ENCODE measurements at regions not wholly inside any gene's neighbourhood (a gene's known extent, or its start where the extent isn't known, plus 50 kb on each side); places are given as distances from the start of the nearest gene placed in this dataset.

DNA sequence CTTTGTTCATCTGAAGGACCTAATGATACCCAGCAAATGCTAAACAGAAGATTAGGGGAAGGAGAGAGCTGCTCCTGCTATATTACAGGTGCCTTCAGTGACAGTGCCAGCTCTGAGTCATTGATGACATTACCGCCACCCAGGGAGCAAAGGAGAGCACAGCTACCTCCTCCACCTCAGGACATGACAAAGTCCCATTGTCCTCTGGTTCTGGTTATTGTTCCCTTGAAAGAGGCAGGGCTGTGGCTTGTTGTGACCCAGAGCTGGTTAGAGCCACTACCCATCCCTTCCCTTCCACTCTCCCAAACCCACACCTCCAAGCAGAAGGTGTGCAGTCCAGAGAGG, 363.5 kb upstream of the DUSP10 start:
- DNase-seq (ENCODE audit: low read depth), result no peak

DNA sequence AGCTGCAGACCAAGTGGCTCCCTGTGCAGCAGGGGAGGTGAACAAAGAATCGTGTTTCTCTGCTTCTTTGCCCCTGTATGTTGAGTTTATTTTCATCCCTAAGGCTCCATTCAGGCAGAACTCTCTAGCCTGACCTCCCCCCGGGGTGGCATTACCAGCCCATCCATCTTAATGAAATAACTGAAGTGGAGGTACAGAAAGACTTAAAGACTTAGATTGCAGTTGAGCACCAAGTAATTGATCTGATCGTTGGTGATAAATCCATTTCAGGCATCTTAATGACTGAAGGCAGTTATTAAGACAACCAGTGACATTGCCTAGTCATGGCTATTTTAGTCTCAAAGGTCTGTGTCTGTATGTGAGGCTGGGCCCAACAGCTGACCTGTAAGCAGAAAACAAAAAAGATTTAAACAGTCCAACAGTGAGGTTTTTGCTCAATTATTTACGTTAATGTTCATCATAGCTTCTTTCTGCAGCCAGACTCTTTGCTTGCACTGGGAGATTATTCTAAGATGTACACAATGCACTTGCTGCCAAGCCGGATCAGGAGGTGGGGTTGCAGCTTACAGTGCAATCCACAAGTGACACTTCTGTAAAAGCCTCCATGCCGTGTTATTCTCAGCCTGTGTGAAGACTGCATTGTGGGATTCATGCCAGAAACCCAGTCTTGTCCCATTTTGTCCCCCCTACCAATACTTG, 363.0 kb upstream of the DUSP10 start:
- DNase-seq (ENCODE audit: low read depth), result no peak

DNA sequence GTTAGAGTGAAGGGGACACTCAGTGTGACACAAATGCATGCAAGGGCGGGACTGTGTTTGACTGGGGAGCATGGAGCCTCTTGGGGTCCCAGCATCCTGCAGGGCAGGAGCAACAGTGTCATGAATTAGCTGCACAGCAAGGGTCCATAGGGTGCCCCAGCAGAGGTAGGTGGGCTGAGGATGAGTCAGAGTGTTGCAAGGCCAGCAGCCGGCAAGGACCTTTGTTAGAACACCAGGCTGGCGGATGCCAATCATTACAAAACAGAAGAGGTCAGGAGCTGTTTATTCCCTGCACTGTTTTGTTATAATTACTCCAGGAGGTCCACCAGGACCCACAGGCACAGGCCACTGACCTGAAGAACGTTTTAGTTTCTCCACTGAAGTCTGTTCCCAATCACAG, 362.2 kb upstream of the DUSP10 start:
- DNase-seq (ENCODE audit: low read depth), result no peak

DNA sequence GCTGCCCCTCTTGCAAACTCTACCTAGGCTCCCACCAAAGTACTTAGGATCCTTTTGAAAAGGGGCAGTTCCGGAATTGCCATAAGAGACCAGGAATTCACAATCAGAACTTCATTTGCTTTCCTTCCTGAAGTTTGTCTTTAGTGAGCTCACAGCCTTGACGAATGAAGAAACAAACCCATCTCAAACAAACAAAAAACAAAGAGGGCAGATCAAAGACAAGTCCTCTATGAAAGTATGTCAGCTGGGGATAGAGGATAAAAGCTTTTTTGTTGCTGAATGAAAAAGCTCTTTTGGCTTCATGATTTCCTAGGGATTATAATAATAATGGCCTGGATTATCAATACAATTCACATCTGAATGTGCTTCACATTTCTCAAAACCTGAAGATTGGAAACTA, 357.9 kb upstream of the DUSP10 start:
- DNase-seq (ENCODE audit: low read depth), result no peak

DNA sequence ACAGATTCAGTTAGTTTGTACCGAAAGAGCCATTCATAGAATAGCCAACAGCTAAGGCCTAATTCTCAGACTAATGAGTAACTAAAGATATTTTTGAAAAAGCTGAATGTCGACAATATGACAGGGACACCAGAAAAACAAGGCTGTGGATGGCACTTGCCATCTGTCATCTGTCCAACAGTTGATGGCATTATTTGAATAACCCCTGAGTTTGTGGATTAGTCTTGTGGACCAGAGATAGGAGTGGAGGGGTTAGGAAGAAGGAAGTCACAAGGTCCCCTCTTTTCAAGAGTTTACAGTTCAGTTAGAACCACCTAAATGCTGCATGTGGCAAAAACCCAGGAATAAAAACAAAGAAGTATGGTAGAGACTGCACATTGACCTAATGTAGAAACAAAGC, 356.5 kb upstream of the DUSP10 start:
- no peak for DNase-seq (ENCODE audit: low read depth)

DNA sequence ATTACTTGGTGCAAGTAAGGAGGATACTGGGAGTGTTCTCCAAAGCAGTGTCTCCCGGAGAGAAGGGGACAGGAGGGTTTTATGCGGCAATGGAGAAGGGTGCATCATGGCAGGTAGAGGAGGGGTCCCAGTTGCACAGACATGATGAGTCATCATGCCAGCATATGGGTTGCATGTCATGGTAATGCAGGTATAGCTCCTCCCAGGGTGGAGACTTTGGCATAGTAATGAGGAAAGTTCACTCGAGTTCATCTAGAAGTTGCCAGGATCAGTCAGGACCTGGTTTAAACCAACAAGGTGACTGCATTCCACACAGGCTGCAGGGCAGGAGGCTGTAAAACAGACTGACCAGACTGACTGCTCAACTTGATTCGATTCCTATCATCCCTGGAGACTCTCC, 355.7 kb upstream of the DUSP10 start:
- no peak for DNase-seq (ENCODE audit: low read depth)

DNA sequence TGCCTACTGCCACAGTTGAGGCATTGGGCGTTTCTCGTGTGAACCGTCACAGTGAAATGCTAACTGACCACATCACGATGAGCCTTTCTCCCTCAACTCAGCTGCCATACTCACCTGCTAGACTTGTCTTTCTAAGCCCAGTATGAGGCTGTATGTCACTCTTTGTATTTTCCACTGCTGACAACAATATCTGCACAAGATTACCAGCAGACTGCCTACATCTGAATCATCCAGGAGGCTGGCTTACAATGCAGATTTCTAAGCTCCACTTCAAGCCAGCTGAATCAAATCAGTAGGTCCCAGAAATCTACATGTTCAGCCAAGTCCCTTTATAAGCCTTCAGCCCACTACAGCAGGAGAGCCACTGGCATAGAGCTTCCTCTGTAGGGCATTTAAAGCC, 355.0 kb upstream of the DUSP10 start:
- no peak for DNase-seq (ENCODE audit: low read depth)

DNA sequence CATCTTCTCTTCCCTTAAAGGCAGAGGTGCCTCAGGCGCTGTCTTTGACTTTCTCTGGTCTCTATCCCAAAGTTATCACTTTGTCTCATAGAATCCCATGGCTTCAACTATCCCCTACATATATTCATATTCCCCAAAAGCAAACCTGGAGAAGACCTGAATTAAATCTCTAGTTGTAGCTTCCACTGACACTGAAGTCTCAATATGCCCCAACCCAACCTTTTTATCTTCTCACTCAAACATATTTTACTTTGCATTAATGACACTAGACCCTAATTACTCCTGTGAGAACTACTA, 354.5 kb upstream of the DUSP10 start:
- DNase-seq (ENCODE audit: low read depth), result no peak

DNA sequence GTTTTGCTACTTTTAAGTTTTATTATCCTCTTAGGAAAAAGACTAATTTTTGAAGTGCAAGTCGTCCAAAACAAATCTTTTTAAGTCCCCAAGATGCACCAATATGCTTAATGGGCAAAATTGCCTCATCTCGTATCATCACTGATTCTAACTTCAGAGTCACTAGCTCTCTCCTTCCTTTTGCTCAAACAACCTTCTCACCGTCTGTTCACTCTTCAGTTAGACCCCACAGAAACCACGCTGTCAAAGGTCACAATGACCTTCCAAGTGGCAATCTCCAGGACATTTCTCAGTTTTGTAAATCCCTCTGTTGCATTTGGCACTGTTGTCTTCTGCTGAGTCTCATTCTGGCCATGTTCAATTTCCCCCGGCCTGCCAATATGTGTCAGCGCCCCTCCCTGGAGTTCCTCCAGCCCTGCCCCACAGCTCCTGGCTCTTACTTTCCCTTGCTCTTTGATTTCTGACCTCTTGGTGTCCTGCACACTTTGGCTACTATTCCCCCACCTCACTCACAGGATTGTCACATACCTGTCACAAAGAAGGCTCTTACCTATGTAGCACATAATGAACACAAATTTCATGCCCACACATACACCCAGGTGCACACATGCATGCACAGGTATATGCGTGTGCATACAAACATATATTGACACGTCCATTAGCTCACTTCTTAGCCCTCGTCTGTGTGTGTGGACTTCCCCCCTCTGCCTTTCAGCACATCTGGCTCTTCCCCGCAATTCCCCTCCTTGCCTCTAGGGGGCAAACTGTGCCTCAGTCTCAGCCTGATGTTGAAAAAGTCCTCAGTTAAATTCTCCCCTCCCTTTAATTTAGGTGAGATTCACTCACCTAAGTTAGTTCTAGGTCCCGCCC, 354.0 kb upstream of the DUSP10 start:
- DNase-seq (ENCODE audit: low read depth), result peak; percentile 40

DNA sequence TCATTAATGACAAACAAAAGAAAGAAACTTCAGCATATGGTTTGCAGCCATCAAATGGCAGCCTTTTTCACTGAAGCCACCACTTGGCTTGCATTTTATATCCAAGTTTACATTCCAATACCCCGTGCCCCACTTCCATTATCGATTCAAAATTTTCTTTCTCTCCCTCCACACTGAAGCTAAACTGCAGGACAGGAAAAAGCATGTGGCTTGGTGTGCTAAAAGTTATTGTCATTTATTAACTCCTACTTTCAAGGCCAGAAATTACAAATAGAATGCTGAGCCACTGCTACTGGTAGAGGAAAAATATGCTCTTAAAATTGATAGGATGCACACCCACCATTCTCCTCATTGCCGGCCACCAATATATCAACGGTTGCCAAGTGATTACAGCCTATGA, 351.6 kb upstream of the DUSP10 start:
- DNase-seq (ENCODE audit: low read depth), result no peak

DNA sequence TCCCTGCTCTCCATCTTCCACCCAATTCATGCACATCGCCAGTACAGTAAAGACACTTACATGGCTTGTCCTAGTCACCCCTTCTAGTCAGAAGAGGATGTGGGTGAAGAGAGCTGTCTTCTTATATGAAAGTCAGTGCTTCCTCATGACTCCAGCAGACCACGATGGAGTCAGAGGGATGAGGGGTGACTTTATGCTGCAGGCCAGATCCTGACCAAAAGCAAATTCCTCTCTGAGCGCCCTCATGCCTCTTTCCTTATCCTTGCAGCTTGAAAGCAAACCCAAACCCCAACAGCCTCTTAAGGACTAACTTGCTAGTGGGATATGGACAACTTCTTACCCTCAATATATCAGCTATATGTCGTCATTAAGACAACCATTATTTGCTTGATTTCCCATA, 348.2 kb upstream of the DUSP10 start:
- no peak for DNase-seq (ENCODE audit: low read depth)

DNA sequence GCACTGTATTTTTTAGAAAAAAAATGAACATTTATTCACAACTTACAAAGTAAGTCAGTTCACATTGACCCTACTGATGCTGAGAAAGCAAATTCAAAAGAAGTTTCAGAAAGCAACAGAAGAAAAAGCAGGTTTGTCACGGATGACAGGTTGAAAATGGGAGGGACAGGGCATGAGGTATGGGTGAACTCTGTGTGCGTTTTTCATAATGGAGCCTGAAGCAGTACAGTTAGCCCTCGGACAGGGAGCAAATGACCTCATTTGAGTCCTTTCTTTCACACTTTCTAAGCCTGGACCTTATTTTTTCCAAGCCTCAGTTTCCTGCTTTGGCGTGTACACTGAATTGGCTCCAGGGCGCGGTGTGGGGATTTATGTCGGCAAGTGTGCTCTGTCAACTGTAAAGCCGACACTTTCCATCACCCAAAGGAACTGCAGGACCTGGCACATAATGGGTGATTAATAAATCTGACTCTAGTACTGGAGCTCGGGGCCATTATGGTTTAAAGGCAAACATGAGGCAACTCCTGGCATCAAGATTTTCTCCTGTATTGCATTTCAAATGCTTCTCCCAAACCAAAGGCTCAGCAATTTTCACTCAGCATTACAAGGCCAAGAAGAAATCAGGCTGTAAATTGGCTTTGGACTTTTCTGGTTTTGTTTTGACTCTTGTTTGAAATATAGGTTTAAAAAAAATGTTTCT, 345.5 kb upstream of the DUSP10 start:
- DNase-seq (ENCODE audit: low read depth), result no peak

DNA sequence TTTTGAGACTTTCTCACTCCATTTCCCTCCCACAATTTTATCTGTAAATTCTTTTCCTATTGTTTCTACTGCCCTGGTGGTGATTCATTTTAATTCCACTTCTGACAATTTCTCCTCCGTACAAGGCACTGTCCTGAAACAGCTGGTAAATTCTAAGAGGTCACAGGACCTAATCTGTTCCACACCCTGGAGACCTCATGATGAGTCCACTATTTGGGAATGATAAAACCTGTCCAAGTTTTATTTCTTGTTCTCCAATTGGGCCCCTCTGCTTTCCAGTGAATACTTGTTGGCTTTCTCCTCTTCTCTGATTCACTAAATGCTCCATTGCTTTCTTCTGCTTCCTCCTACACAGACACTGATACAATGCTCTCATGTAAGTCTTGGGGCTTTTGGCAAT, 343.1 kb upstream of the DUSP10 start:
- DNase-seq (ENCODE audit: low read depth), result no peak

DNA sequence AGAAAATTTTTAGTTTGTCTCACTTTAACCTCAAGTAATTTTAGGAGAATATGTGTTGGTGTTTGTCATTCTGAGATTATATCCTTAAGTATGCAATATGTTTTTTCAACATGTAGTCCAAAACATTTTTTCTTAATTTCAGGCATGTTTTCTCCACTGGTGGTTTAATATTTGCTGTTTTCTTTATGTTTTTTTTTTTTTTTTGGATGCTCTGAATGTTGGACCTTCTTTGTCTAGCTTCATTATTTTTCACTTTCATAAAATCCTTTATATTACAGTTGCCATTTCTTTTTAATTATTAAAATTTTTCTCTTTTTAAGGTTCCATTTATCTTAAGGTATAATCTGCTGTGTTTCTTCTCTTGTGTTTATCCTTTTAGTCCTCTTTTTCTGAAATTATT, 342.2 kb upstream of the DUSP10 start:
- DNase-seq (ENCODE audit: low read depth), result no peak

DNA sequence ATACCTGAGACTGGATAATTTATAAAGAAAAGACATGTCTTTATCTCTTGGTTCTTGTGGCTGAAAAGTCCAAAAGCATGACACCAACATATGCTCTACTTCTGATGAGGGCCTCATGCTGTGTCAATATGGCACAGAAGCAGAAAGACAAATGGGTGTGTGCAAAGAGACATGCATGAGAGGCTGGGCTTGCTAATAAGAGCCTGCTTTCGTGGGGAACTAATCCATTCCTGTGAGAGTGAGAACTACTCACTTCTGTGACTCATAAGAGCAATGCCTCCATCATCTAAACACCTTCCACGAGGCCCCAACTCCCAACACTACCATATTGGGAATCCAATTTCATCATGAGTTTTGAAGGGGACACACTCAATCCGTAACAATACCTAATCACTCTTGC, 340.0 kb upstream of the DUSP10 start:
- DNase-seq (ENCODE audit: low read depth), result no peak

DNA sequence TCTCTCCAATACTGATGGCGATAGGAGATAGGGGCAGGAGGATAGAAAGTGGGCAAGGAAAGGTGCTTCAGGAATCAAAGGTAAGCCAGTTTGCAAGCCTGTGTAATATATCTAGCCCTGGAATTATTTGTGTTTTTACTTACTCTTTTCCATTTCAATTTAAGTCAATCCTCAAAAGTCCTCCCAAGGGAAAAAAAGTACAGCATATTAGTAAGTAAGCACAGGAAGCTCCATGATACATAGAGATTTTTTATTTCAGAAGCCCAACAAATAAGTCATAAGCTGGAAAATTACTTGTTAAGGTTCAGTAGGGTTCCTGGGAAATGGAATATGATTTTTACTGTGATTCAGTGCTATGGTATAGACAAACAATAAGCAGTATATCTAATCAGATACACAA, 337.7 kb upstream of the DUSP10 start:
- no peak for DNase-seq (ENCODE audit: low read depth)

DNA sequence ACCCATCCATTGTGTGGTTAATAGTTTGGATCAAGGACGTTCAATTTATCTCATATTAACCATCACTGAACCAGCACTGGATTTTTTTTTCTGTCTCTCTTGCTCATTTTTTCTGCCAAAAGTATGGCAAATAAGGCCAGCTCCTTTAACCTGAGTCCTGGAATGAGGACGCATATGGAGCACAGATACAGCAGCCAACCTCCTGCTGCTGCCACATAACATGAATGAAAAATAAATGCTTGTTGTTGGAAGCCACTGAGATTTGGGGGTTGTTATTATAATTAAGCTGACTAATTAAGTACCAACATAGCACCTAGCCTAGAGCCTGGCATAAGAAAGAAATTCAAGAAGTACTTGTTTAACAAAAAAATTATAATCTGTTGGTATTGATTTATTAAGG, 335.3 kb upstream of the DUSP10 start:
- DNase-seq (ENCODE audit: low read depth), result no peak

DNA sequence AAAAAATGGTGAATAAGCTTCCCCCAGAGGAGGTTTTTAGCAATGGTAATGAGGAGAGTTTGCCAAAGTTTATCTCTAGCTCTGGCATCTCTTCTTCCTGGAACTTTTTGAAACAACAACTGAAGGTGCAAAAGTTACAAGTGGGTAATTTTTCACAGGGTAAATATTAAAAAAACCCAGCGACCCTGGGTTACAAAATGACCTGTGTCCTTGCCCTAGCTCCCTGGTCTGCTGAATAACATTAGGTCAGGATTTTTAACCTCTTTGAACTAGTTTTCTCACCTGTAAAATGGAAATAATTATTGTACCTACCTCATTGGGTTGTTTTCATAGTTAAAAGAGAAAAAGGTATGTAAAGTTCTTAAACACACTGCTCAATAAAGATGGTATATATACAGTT, 332.4 kb upstream of the DUSP10 start:
- DNase-seq (ENCODE audit: low read depth), result no peak

DNA sequence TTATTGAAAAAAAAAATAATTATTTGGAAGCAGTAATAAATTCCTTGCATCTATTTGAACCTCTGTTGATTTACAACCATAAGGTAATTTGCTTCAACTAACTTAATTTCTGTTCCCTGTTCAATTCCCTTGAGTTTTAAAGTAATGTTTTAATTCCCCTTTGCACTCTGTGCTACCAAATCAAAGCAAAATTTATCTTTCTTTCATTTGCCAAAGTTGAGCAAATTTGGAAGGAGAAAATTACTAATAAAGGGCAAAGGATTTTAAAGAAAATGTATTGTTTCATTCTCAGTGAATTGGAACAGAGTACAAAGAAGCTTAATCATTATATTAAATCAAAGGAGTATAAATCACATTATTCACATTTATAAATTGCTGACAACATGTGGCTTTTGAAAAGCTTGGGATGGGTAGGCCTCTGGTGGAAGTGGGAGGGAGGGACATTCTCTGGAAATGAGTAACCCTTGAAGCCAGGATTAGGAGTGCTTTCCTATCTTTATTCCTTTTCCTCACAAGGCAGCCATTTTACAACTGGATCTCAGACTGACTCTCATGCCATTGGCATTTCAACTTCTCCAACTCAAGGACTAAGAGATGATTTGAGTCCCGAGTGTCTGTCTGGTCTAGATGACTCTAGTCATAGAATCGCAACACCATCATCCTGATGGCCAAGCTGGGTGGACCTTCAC, 331.6 kb upstream of the DUSP10 start:
- DNase-seq (ENCODE audit: low read depth), result no peak

DNA sequence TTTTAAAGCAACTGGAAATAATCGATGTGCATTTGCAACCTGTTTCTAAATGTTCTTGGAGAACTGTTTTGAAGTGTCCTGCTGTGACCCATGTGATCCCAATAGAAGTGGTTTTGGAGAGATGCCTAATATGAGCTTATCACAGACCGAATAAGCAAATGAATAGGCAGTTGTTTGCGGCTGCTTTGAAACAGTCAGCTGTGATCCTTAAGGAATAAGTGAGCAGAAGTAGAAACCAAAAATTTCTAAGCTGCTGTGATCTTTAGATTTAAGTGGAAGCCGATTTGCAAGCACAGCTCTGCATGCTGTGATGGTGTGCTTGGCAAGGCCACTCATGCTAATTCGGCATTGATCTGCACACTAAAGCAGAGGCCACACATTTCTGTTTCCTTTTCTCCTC, 329.5 kb upstream of the DUSP10 start:
- DNase-seq (ENCODE audit: low read depth), result no peak

DNA sequence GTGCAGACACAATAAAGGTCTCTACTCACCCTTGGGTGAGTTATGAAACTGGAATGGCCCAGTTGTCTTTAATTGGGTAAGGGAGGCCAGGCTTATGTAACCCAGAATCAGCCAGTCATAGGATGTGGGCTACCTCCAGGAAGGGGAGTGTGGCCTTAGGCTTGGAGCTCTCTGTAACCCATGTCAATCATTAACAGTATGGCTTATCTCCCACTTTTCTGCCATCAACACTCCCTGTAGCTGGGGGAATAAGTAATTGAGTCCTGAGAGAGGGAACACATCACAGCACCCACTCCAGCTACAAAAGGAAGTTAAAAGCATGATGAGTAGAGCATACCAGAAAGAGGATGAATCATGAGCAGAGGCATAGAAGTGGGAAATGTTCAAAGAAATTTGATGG, 327.0 kb upstream of the DUSP10 start:
- DNase-seq (ENCODE audit: low read depth), result no peak

DNA sequence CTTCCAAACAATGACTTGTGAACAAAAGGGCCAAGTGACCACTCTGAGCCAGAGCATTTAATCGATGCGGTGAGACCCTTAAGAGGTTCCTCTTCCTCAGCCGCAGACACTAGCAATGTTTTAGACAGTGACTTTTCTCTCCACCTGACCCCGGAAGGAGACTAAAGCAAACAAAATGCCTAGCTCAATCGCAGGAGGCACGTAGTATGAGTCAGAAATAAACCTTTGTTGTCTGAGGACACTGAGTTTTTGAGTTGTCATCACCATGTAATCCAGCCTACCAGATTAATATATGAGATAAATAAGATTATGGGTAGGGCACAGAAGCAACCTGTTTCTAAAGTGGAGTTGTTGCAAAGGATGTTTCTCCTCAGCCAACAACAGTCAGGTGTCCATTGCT, 326.2 kb upstream of the DUSP10 start:
- no peak for DNase-seq (ENCODE audit: low read depth)

DNA sequence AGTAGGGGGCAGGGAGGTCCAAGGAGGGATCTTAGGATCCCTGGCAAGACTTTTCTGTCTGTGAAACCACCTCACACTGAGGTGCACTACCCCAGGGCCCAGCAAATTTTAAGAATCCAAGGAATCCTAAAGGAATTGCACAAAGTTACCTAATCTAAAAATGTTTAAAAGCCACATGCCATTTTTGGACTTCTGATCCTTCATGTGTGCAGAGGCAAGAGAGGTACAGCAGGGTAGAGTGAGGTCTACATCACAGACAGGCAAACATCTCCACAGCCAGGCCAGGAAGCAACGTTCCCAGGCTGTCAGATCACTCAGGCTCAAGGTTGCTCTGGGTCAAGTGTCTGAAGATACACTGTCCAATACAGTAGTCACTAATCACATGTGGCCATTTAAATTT, 324.6 kb upstream of the DUSP10 start:
- DNase-seq (ENCODE audit: low read depth), result no peak

Data from stimulated activated CD4-positive, alpha-beta T cell treated with anti-CD3 and anti-CD28 coated beads, Interleukin-2, amount 100 ng/mL, for 4 hours (primary cell).